ENCODE measurements at regions not wholly inside any gene's neighbourhood (a gene's known extent, or its start where the extent isn't known, plus 50 kb on each side); places are given as distances from the start of the nearest gene placed in this dataset.

- TF ChIP-seq CTCF (IDR thresholded peaks at IDR 0.05) (no peak), POLR2A (IDR thresholded peaks at IDR 0.05) (no peak)
Observed at GRCh38 chr21:28339403-28339802, 653.3 kb downstream of the LTN1 start.
